ENCODE measurements at regions not wholly inside any gene's neighbourhood (a gene's known extent, or its start where the extent isn't known, plus 50 kb on each side); places are given as distances from the start of the nearest gene placed in this dataset.

- CTCF ChIA-PET = interaction anchor here (0.6 to 0.7 kb wide), 2 partner anchors 95 to 1905 kb away, joined by 3 read pairs; no protein-coding TSS in a partner anchor
Measured at GRCh38 chrX:39835776-39836175, 262.0 kb downstream of the BCOR start.

More at GRCh38 chrX:39835776-39836175, 262.0 kb downstream of the BCOR start:
- TF ChIP-seq ZNF645 (tag by site-specific recombination; IDR thresholded peaks at IDR 0.05) (no peak), KLF10 (tag by site-specific recombination; IDR thresholded peaks at IDR 0.05) (no peak), ZBTB8A (tag by site-specific recombination; IDR thresholded peaks at IDR 0.05) (no peak), ZBTB11 (tag by site-specific recombination; conservative IDR thresholded peaks at IDR 0.05; ENCODE audit: low read depth) (no peak), PATZ1 (tag by site-specific recombination; IDR thresholded peaks at IDR 0.05) (no peak), ZNF548 (tag by site-specific recombination; IDR thresholded peaks at IDR 0.05) (no peak), ZXDB (tag by site-specific recombination; IDR thresholded peaks at IDR 0.05) (no peak), ZNF639 (tag by site-specific recombination; IDR thresholded peaks at IDR 0.05) (no peak), FEZF1 (tag by site-specific recombination; IDR thresholded peaks at IDR 0.05) (no peak), ZNF501 (tag by site-specific recombination; IDR thresholded peaks at IDR 0.05) (no peak), HOXD13 (CRISPR knock-in tag; IDR thresholded peaks at IDR 0.05; ENCODE audit: borderline replicate concordance) (no peak), ZNF449 (tag by site-specific recombination; IDR thresholded peaks at IDR 0.05) (no peak), ZNF341 (tag by site-specific recombination; IDR thresholded peaks at IDR 0.05; ENCODE audit: low read depth) (no peak)
- POLR2A ChIA-PET = no interaction called here
- H3K27ac ChIP-seq (ENCODE audit: extremely low read depth, low read depth, low read length) = no peak overlapping the region
- H3K9me3 ChIP-seq (ENCODE audit: control insufficient read depth, insufficient read depth, low read depth, low read length) = no peaks in the 10 kb centered on the region
- H3K36me3 ChIP-seq (ENCODE audit: control insufficient read depth in 2 of 2, insufficient read depth in 1 of 2, low read length in 2 of 2) = no peaks in the 10 kb centered on the region
- no peak overlapping the region for H3K4me3 ChIP-seq (ENCODE audit: low read depth, low read length)
- no peaks in the 10 kb centered on the region for H3K4me1 ChIP-seq (ENCODE audit: control insufficient read depth, insufficient read depth, low read length)

Data from HEK293 (cell line).